Stimulated activated naive CD4-positive, alpha-beta T cell treated with Interleukin-2 at 50 U/mL for 16 hours (primary cell): ENCODE measurements at regions not wholly inside any gene's neighbourhood (a gene's known extent, or its start where the extent isn't known, plus 50 kb on each side); places are given as distances from the start of the nearest gene placed in this dataset.

ENCODE experiments used
- DNase-seq: peaks from one replicate; lab custom pipeline; 2025; lab: John Stamatoyannopoulos, UW

GRCh38 chr13:78334059-78334458 is 269.3 kb downstream of the POU4F1 start:
- DNase-seq = no peak

- DNase-seq = no peak
These were observed 276.7 kb downstream of the POU4F1 start for GRCh38 chr13:78326633-78327032.

GRCh38 chr13:78325585-78325984 is 277.8 kb downstream of the POU4F1 start:
- DNase-seq = no peak

- no peak for DNase-seq
These were observed 279.5 kb downstream of the POU4F1 start for GRCh38 chr13:78323848-78324247.

- no peak for DNase-seq
These were observed 280.3 kb downstream of the POU4F1 start for GRCh38 chr13:78323040-78323439.

GRCh38 chr13:78319101-78319627 is 284.2 kb downstream of the POU4F1 start:
- no peak for DNase-seq

GRCh38 chr13:78317030-78317429 is 286.3 kb downstream of the POU4F1 start:
- DNase-seq = no peak

GRCh38 chr13:78309497-78310180 is 293.7 kb downstream of the POU4F1 start:
- no peak for DNase-seq

- DNase-seq = no peak
These were observed 296.7 kb downstream of the POU4F1 start for GRCh38 chr13:78306519-78307206.

GRCh38 chr13:78305171-78305570 is 298.2 kb downstream of the POU4F1 start:
- no peak for DNase-seq

- DNase-seq = no peak
These were observed 303.3 kb downstream of the POU4F1 start for GRCh38 chr13:78299832-78300623.

GRCh38 chr13:78298657-78299056 is 304.7 kb downstream of the POU4F1 start:
- no peak for DNase-seq

- no peak for DNase-seq
These were observed 316.6 kb downstream of the POU4F1 start for GRCh38 chr13:78286748-78287147.

GRCh38 chr13:78265098-78265497 is 338.3 kb downstream of the POU4F1 start:
- no peak for DNase-seq

GRCh38 chr13:78258304-78258703 is 339.7 kb upstream of the EDNRB start:
- no peak for DNase-seq

GRCh38 chr13:78256484-78256883 is 337.9 kb upstream of the EDNRB start:
- DNase-seq = no peak

- no peak for DNase-seq
These were observed 335.5 kb upstream of the EDNRB start for GRCh38 chr13:78254113-78254512.

- DNase-seq = no peak
These were observed 328.7 kb upstream of the EDNRB start for GRCh38 chr13:78247362-78247761.

GRCh38 chr13:78241278-78241919 is 322.8 kb upstream of the EDNRB start:
- DNase-seq = no peak

GRCh38 chr13:78239714-78240113 is 321.1 kb upstream of the EDNRB start:
- DNase-seq = no peak

GRCh38 chr13:78238911-78239310 is 320.3 kb upstream of the EDNRB start:
- no peak for DNase-seq

GRCh38 chr13:78228940-78229339 is 310.3 kb upstream of the EDNRB start:
- DNase-seq = no peak
